RWPE2 (cell line): ENCODE measurements at regions not wholly inside any gene's neighbourhood (a gene's known extent, or its start where the extent isn't known, plus 50 kb on each side); places are given as distances from the start of the nearest gene placed in this dataset.
A peak's percentile ranks its signal among the peaks of the same experiment; 100 is the strongest.

Experiments used
- ATAC-seq: fragments of 200-7000 bp; cut with Tn5 transposase; 3 replicates; pipeline ENCODE4 v1.9.1; 2021; ENCODE audit warnings: low read depth
- DNase-seq: peaks from one replicate; pipeline ENCODE4 v3.0.0-alpha.2; 2020; ENCODE audit warnings: low spot score
- H3K27ac ChIP-seq: fragments of 450-650 bp; 2 replicates; pipeline ENCODE4 v1.5.1; 2017; ENCODE audit warnings: mild to moderate bottlenecking; ENCODE audit not compliant: poor library complexity, severe bottlenecking
- H3K27me3 ChIP-seq: fragments of 250-450 bp; sonication (Bioruptor Pico); 2 replicates; pipeline ENCODE4 v1.5.1; 2021; ENCODE audit warnings: mild to moderate bottlenecking, moderate library complexity; ENCODE audit not compliant: insufficient read depth, poor library complexity, severe bottlenecking
- H3K36me3 ChIP-seq: fragments of 250-450 bp; sonication (Bioruptor Pico); 2 replicates; pipeline ENCODE4 v1.5.1; 2020; ENCODE audit warnings: low read depth, mild to moderate bottlenecking, moderate library complexity
- H3K4me1 ChIP-seq: fragments of 250-450 bp; sonication (Bioruptor Pico); 2 replicates; pipeline ENCODE4 v1.5.1; 2021; ENCODE audit warnings: mild to moderate bottlenecking, moderate library complexity; ENCODE audit not compliant: insufficient read depth, poor library complexity, severe bottlenecking
- H3K4me3 ChIP-seq: fragments of 250-450 bp; sonication (Bioruptor Pico); 2 replicates; pipeline ENCODE4 v1.5.1; 2021; ENCODE audit warnings: mild to moderate bottlenecking, moderate library complexity; ENCODE audit not compliant: severe bottlenecking
- H3K9me3 ChIP-seq: fragments of 250-450 bp; sonication (Bioruptor Pico); 2 replicates; pipeline ENCODE4 v1.5.1; 2021; ENCODE audit warnings: mild to moderate bottlenecking, moderate library complexity; ENCODE audit not compliant: severe bottlenecking
- TF ChIP-seq, protein P1 (sequence below): fragments of 450-650 bp; IDR thresholded peaks from one replicate; pipeline ENCODE4 v1.5.1; 2017; ENCODE audit warnings: mild to moderate bottlenecking, moderate library complexity; ENCODE audit not compliant: poor library complexity, severe bottlenecking

DNA sequence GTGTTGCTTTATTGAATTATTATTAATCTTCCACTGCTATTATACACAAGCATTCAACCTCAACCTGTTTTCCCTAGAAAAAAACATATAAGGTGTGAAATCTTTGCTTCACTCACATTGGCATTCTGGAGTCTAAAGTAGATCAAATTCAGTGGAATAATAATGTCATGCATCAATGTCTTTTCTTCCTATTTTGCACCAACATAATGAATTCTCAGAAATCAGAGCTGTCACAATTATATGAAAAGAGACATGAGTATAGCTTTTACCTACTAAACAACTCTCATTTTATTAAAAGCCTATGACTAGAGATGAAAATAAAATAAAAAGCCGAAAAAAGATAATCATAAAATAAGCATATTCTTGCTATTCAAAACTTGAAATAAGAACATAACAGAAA is 96.3 kb upstream of the QRFPR start:
- TF ChIP-seq, protein P1, sequence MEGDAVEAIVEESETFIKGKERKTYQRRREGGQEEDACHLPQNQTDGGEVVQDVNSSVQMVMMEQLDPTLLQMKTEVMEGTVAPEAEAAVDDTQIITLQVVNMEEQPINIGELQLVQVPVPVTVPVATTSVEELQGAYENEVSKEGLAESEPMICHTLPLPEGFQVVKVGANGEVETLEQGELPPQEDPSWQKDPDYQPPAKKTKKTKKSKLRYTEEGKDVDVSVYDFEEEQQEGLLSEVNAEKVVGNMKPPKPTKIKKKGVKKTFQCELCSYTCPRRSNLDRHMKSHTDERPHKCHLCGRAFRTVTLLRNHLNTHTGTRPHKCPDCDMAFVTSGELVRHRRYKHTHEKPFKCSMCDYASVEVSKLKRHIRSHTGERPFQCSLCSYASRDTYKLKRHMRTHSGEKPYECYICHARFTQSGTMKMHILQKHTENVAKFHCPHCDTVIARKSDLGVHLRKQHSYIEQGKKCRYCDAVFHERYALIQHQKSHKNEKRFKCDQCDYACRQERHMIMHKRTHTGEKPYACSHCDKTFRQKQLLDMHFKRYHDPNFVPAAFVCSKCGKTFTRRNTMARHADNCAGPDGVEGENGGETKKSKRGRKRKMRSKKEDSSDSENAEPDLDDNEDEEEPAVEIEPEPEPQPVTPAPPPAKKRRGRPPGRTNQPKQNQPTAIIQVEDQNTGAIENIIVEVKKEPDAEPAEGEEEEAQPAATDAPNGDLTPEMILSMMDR = no peak
- no peak overlapping the region for H3K27ac ChIP-seq
- no peaks in the 10 kb centered on the region for H3K27me3 ChIP-seq
- no peak overlapping the region for H3K4me3 ChIP-seq
- H3K9me3 ChIP-seq = no peaks in the 10 kb centered on the region
- no peak for DNase-seq
- no peaks in the 10 kb centered on the region for H3K4me1 ChIP-seq
- ATAC-seq = no peak
- no peaks in the 10 kb centered on the region for H3K36me3 ChIP-seq

DNA sequence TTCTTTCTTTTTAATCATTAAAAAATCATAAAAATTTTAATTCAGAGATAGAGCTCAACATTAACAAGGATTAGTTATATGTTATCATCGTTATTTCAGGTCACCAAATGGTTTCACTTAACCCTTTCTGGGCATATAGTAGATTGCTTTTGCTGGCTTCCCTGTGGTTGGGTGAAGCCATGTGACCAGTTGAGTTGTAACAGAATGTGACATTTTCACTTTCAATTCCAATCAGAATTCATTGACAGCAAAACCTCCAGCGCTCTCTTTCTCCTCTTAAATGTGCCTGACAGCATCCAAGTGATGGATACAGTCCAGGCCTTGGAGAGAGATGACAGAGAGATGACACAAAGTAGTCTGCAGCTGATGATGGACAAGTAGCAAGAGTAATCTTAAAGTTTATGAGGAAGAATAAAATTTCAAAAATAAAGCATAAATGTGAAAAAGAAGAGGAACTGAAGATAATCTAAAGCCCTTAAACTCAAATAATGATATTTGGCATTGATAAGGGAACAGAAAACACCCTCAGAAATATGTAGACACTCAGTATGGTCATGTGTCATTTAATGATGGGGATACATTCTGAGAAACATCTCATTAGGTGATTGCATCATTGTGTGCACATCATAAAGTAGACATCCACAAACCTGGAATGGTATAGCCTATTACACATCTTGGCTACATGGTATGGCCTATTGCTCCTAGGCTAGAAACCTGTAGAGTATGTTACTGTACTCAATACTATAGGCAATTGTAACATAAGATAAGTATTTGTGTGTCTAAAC is 92.3 kb upstream of the QRFPR start:
- ATAC-seq = no peak
- TF ChIP-seq, protein P1 = no peak
- no peaks in the 10 kb centered on the region for H3K9me3 ChIP-seq
- no peaks in the 10 kb centered on the region for H3K36me3 ChIP-seq
- H3K4me3 ChIP-seq = no peak overlapping the region
- no peaks in the 10 kb centered on the region for H3K4me1 ChIP-seq
- H3K27me3 ChIP-seq = no peaks in the 10 kb centered on the region
- no peak overlapping the region for H3K27ac ChIP-seq
- DNase-seq = no peak

DNA sequence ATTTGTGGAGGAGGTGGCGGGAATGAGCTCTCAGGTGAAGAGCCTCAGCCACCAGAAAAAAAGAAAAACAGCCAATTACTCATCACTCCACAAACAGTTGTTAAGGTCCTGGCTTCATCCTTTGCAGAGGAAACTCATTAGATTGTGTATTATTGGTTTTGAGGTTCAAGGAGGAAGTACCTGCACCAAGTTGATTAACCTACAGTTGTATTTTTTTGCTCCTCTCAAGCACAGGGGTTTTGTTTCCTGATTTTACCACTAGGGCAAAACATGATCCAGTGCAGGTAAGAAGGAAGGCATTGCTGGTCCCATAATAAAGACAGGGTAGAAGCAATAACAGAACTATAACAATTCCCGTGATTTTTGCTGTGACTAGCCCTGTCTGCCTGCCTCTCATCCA is 84.0 kb upstream of the QRFPR start:
- peak; percentile 27; the same call in 1 of the 3 replicates for ATAC-seq
- DNase-seq = no peak
- Histone ChIP-seq H3K36me3 (no peaks in the 10 kb centered on the region), H3K27ac (no peak overlapping the region), H3K27me3 (no peaks in the 10 kb centered on the region), H3K4me3 (no peak overlapping the region), H3K4me1 (no peaks in the 10 kb centered on the region), H3K9me3 (no peaks in the 10 kb centered on the region)
- TF ChIP-seq, protein P1 = peak; percentile 12

DNA sequence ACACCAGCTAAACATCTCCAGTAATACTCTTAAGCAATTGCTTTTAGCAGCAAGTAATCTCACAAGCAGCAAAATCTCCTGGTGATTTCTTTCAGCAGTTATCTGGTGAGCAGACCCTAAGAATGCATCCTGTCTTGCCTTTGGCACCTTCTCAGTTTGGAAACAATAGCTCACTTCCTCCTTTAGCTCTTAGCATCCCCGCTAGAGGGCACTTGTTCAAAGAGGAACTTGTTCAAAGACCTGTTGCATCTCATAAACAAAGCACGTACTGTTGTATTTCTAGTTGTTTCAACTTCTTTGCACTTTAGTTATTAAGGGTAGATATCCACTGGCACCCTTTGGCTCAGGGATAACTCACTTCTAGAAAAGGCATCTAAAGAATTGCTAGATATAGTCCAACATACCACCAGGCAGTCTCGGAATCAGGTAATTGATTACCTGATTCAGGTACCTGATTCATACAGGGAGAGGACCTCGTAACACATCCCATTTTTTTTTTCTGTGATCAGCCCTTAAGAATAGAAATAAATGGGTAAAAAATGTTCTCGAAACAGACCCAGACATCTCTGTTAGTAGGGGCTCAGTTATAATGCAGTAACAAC is 81.9 kb upstream of the QRFPR start:
- TF ChIP-seq, protein P1 = peak; percentile 88
- H3K27ac ChIP-seq = no peak overlapping the region
- no peaks in the 10 kb centered on the region for H3K36me3 ChIP-seq
- H3K4me1 ChIP-seq = no peaks in the 10 kb centered on the region
- ATAC-seq (peak; percentile 77), DNase-seq (no peak)
- H3K9me3 ChIP-seq = no peaks in the 10 kb centered on the region
- H3K27me3 ChIP-seq = no peaks in the 10 kb centered on the region
- no peak overlapping the region for H3K4me3 ChIP-seq

DNA sequence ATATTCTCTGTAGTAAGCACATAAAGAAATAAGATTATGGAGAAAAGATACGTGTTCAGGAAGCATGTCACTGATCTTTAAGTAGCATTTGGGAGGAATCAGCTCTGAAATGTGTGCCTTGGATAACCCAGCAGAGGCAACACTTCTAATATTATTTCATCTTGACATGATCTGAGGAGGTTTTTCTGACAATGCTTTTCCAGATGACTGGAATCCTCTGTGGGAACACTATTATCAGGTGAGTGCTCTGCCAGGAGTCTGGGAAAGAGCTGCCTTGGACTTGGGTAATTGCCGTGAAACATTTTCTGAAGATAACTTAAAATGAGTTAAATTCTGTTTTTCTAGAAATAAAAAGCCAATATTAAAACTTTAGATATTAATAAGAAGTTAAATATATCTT is 78.2 kb upstream of the QRFPR start:
- H3K27me3 ChIP-seq = peaks cover 7% of the 10 kb centered on the region
- TF ChIP-seq, protein P1 = no peak
- no peak for ATAC-seq
- H3K27ac ChIP-seq = no peak overlapping the region
- no peaks in the 10 kb centered on the region for H3K9me3 ChIP-seq
- no peaks in the 10 kb centered on the region for H3K4me1 ChIP-seq
- H3K4me3 ChIP-seq = no peak overlapping the region
- no peak for DNase-seq
- H3K36me3 ChIP-seq = no peaks in the 10 kb centered on the region
